ENCODE measurements at regions not wholly inside any gene's neighbourhood (a gene's known extent, or its start where the extent isn't known, plus 50 kb on each side); places are given as distances from the start of the nearest gene placed in this dataset.
"Not testable (repeated sequence)": the region's sequence is repeated elsewhere in the genome, so short reads cannot be mapped to it uniquely, and the experiment has no call there.

DNA sequence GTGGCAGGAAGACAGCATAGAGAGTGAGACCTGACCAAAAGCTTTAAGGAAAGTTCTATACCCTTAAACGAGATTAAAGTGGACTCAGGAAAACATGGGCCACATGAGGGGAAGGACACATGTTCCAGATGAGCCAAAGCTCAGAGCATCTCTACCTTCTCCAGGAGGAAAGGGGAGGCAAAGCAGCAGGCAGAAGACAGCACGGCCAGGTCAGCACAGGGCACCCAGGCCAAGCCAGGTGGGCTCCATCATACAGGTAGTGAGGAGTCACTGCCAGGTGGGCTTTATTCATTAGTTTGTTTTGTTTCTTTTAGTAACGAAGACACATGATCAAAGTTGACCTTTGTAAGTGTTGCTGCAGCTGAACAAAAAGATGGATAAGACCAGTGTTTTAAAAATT, 1617.6 kb downstream of the SPATA31A7 start:
- TF ChIP-seq POLR2AphosphoS5 (IDR thresholded peaks at IDR 0.05; ENCODE audit: low read depth, low read length); TAF1 (IDR thresholded peaks at IDR 0.05; ENCODE audit: borderline replicate concordance, low read depth, low read length): not testable (repeated sequence)
